WTC11 (cell line): ENCODE measurements at regions not wholly inside any gene's neighbourhood (a gene's known extent, or its start where the extent isn't known, plus 50 kb on each side); places are given as distances from the start of the nearest gene placed in this dataset.

Experiments
- ATAC-seq: fragments of 200-7000 bp; cut with Tn5 transposase; 2 replicates; pipeline ENCODE4 v1.10.0; 2021; ENCODE audit warnings: mild to moderate bottlenecking, moderate library complexity
- CTCF ChIA-PET: fragments of 300-600 bp; sonication (Branson Sonifier 250); formaldehyde crosslinking; loops from one replicate; lab custom pipeline; 2021; ENCODE audit warnings: antibody characterized with exemption; lab: Charles Lee
- POLR2A ChIA-PET: fragments of 350-600 bp; sonication (Branson Sonifier 250); formaldehyde crosslinking; loops from one replicate; lab custom pipeline; 2021; ENCODE audit warnings: antibody characterized with exemption; lab: Charles Lee
- DNase-seq: peaks from one replicate; pipeline ENCODE4 v3.0.0; 2021; ENCODE audit warnings: low spot score
- H3K27ac Mint-ChIP-seq: 2 replicates; pipeline ENCODE4 v1.8.0; 2021; ENCODE audit warnings: mixed read lengths
- H3K27me3 Mint-ChIP-seq: 2 replicates; pipeline ENCODE4 v1.8.0; 2021; ENCODE audit warnings: low read depth, mild to moderate bottlenecking, moderate library complexity, mixed read lengths
- H3K36me3 Mint-ChIP-seq: 2 replicates; pipeline ENCODE4 v1.8.0; 2021; ENCODE audit warnings: mixed read lengths
- H3K4me1 Mint-ChIP-seq: 2 replicates; pipeline ENCODE4 v1.8.0; 2022; ENCODE audit warnings: mixed read lengths
- H3K4me3 Mint-ChIP-seq: 2 replicates; pipeline ENCODE4 v1.8.0; 2021; ENCODE audit warnings: mild to moderate bottlenecking, moderate library complexity, mixed read lengths
- H3K9me3 Mint-ChIP-seq: 2 replicates; pipeline ENCODE4 v1.8.0; 2021; ENCODE audit warnings: mixed read lengths
- ATF3 ChIP-seq: sonication (generic); formaldehyde crosslinking; conservative IDR thresholded peaks from 2 replicates; pipeline ENCODE4 v1.8.1; 2022; ENCODE audit warnings: mild to moderate bottlenecking, missing genetic modification reagents
- EMX1 ChIP-seq: fragments of 250-450 bp; sonication (Bioruptor Pico); IDR thresholded peaks from 2 replicates; pipeline ENCODE4 v1.8.0; 2021; ENCODE audit warnings: mild to moderate bottlenecking
- ETV6 ChIP-seq: sonication (generic); formaldehyde crosslinking; IDR thresholded peaks from 2 replicates; pipeline ENCODE4 v1.8.1; 2022; ENCODE audit warnings: mild to moderate bottlenecking, missing genetic modification reagents
- FOXK1 ChIP-seq: sonication (generic); formaldehyde crosslinking; IDR thresholded peaks from 2 replicates; pipeline ENCODE4 v1.8.0; 2022; ENCODE audit warnings: mild to moderate bottlenecking, moderate library complexity, missing genetic modification reagents
- GRHL2 ChIP-seq: fragments of 250-450 bp; sonication (Bioruptor Pico); IDR thresholded peaks from 2 replicates; pipeline ENCODE4 v1.8.0; 2022; ENCODE audit warnings: mild to moderate bottlenecking, moderate library complexity; ENCODE audit not compliant: insufficient replicate concordance, severe bottlenecking
- KAT7 ChIP-seq: sonication (generic); formaldehyde crosslinking; IDR thresholded peaks from 2 replicates; pipeline ENCODE4 v1.8.1; 2023; ENCODE audit warnings: missing genetic modification reagents, mild to moderate bottlenecking, borderline replicate concordance
- MXD4 ChIP-seq: fragments of 250-450 bp; sonication (Bioruptor Pico); IDR thresholded peaks from 2 replicates; pipeline ENCODE4 v1.8.0; 2021; ENCODE audit warnings: mild to moderate bottlenecking, moderate library complexity, borderline replicate concordance
- NFYB ChIP-seq: sonication (generic); formaldehyde crosslinking; conservative IDR thresholded peaks from 2 replicates; pipeline ENCODE4 v1.8.0; 2022; ENCODE audit warnings: low read depth, missing genetic modification reagents
- NR3C1 ChIP-seq: sonication (generic); formaldehyde crosslinking; conservative IDR thresholded peaks from 2 replicates; pipeline ENCODE4 v1.8.1; 2023; ENCODE audit warnings: low read depth, mild to moderate bottlenecking, missing genetic modification reagents
- SMAD3 ChIP-seq: sonication (generic); formaldehyde crosslinking; IDR thresholded peaks from 2 replicates; pipeline ENCODE4 v1.8.0; 2022; ENCODE audit warnings: missing genetic modification reagents, mild to moderate bottlenecking, borderline replicate concordance
- TP53 ChIP-seq: sonication (generic); formaldehyde crosslinking; IDR thresholded peaks from 2 replicates; pipeline ENCODE4 v1.8.1; 2023; ENCODE audit warnings: mild to moderate bottlenecking, missing genetic modification reagents
- USF1 ChIP-seq: sonication (generic); formaldehyde crosslinking; IDR thresholded peaks from 2 replicates; pipeline ENCODE4 v1.8.0; 2022; ENCODE audit warnings: mild to moderate bottlenecking, missing genetic modification reagents
- ZBTB43 ChIP-seq: sonication (generic); formaldehyde crosslinking; IDR thresholded peaks from 2 replicates; pipeline ENCODE4 v1.8.1; 2023; ENCODE audit warnings: mild to moderate bottlenecking, missing genetic modification reagents
- ZNF219 ChIP-seq: sonication (generic); formaldehyde crosslinking; IDR thresholded peaks from 2 replicates; pipeline ENCODE4 v1.8.0; 2023; ENCODE audit warnings: missing genetic modification reagents, mild to moderate bottlenecking, borderline replicate concordance
- ZNF396 ChIP-seq: fragments of 250-450 bp; sonication (Bioruptor Pico); IDR thresholded peaks from 2 replicates; pipeline ENCODE4 v1.8.0; 2021; ENCODE audit warnings: mild to moderate bottlenecking, moderate library complexity, borderline replicate concordance
- ZNF671 ChIP-seq: fragments of 250-450 bp; sonication (Bioruptor Pico); IDR thresholded peaks from 2 replicates; pipeline ENCODE4 v1.8.0; 2021; ENCODE audit warnings: mild to moderate bottlenecking
- TF ChIP-seq, protein P1 (sequence below): fragments of 250-450 bp; sonication (Bioruptor Pico); conservative IDR thresholded peaks from 2 replicates; pipeline ENCODE4 v1.9.0; 2021; ENCODE audit warnings: mild to moderate bottlenecking
- TF ChIP-seq, protein P2 (sequence below): fragments of 250-450 bp; sonication (Bioruptor Pico); IDR thresholded peaks from 2 replicates; pipeline ENCODE4 v1.9.0; 2021; ENCODE audit warnings: mild to moderate bottlenecking, borderline replicate concordance

DNA sequence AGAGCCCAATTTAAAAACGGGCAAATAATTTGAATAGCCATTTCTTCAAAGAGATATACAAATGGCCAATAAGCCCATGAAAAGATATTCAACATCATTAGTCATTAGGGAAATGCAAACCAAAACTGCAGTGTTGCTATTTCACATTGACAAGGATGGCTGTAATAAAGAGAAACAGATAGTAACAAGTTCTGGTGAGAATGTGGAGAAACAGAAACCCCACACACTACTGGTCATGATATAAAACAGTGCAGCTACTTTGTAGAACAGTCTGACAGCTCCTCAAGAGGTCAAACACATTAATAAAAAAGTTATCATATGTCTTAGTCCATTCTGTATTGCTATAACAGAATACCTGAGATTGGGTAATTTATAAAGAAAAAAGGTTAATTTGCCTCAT lies 237.0 kb upstream of the GRAMD2B start:
- no peak for ATAC-seq
- CTCF ChIA-PET, result no interaction called here
- Mint-ChIP-seq H3K27me3 (peaks cover 49% of the 10 kb centered on the region), H3K4me3 (no peak overlapping the region), H3K4me1 (peaks cover 33% of the 10 kb centered on the region), H3K9me3 (peaks cover 22% of the 10 kb centered on the region), H3K27ac (no peak overlapping the region), H3K36me3 (peaks cover 12% of the 10 kb centered on the region)
- no peak for DNase-seq
- POLR2A ChIA-PET, result no interaction called here
- no peak for TF ChIP-seq FOXK1 (CRISPR knock-in tag)

DNA sequence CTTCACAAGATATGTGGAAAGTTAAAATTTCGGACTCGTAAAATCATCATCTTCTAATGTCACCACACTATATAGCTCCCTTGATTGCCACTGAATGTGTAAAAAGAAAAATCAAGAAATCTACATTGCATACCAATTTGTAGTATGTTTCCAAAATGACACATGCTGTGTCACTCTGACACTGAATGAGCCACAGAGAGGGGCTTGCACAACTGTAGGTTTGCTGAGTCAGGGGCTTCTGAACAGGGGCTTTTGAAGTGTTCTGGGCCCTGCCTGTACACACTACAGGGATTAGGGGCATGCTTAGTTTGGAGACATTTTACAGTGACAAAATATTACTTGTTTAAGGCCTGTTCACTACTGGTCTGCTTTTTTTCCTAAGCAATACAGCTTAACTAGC lies 234.4 kb upstream of the GRAMD2B start:
- H3K27ac Mint-ChIP-seq, result no peak overlapping the region
- no peak for ATAC-seq
- ChIA-PET POLR2A (no interaction called here), CTCF (no interaction called here)
- H3K4me3 Mint-ChIP-seq, result no peak overlapping the region
- peaks cover 71% of the 10 kb centered on the region for H3K27me3 Mint-ChIP-seq
- no peak for DNase-seq
- H3K4me1 Mint-ChIP-seq, result peaks cover 38% of the 10 kb centered on the region
- H3K9me3 Mint-ChIP-seq, result peaks cover 19% of the 10 kb centered on the region
- peaks cover 12% of the 10 kb centered on the region for H3K36me3 Mint-ChIP-seq
- TF ChIP-seq TP53 (CRISPR knock-in tag), result no peak
- TF ChIP-seq, protein P1, sequence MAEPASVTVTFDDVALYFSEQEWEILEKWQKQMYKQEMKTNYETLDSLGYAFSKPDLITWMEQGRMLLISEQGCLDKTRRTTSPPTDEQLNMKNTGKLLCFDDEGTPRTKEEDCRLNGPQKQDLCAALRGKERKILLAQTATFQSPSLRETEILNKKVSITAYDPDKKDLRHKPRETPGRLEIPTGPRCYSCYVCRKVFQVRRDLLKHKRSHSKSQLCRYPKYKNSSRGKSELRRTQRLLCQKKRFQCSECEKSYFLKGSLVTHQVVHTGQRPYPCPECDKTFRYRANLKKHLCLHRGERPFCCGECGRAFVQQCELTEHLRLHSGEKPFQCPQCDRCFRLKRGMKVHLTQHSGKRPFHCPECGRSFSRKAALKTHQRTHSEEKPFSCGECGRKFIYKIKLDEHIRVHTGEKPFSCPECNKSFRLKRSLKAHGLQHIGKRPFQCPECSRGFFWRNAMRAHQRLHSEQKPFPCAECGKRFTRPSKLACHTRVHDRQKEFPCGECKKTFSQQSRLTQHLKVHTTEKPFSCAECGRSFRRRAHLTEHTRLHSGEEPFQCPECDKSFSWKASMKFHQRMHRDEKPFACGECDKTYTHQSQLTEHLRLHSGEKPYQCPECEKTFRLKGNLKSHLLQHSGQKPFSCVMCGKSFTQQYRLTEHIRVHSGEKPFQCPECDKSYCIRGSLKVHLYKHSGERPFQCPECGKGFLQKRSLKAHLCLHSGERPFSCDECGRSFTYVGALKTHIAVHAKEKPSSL, result no peak
- no peak for TF ChIP-seq KAT7 (CRISPR knock-in tag)
- TF ChIP-seq ZNF671 (CRISPR knock-in tag), result no peak

DNA sequence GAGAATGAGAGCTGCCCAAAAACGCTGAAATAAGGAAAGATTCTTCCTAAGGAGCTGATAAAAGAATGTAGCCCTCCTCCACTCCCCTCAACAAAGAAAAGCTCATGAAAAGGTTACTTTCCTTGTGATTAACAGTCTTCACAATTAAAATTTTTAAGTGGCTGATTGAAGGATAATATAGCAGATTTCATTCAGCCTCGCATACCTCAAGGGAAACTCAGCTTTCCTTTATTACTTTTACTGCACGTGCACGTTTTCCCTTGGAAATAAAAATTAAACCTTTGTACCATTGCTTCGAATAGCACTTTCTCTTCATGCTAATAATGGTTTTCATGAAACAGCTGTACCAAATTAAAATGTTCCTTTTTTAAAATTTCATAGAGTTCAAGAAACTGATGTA lies 234.0 kb upstream of the GRAMD2B start:
- TF ChIP-seq ZBTB43 (CRISPR knock-in tag) (no peak), ETV6 (CRISPR knock-in tag) (no peak), ZNF219 (no peak), EMX1 (no peak), NFYB (CRISPR knock-in tag) (no peak), USF1 (CRISPR knock-in tag) (no peak), ATF3 (CRISPR knock-in tag) (no peak), SMAD3 (CRISPR knock-in tag) (no peak), GRHL2 (CRISPR knock-in tag) (no peak), MXD4 (CRISPR knock-in tag) (no peak), NR3C1 (CRISPR knock-in tag) (no peak), ZNF396 (CRISPR knock-in tag) (no peak)
- TF ChIP-seq, protein P2, sequence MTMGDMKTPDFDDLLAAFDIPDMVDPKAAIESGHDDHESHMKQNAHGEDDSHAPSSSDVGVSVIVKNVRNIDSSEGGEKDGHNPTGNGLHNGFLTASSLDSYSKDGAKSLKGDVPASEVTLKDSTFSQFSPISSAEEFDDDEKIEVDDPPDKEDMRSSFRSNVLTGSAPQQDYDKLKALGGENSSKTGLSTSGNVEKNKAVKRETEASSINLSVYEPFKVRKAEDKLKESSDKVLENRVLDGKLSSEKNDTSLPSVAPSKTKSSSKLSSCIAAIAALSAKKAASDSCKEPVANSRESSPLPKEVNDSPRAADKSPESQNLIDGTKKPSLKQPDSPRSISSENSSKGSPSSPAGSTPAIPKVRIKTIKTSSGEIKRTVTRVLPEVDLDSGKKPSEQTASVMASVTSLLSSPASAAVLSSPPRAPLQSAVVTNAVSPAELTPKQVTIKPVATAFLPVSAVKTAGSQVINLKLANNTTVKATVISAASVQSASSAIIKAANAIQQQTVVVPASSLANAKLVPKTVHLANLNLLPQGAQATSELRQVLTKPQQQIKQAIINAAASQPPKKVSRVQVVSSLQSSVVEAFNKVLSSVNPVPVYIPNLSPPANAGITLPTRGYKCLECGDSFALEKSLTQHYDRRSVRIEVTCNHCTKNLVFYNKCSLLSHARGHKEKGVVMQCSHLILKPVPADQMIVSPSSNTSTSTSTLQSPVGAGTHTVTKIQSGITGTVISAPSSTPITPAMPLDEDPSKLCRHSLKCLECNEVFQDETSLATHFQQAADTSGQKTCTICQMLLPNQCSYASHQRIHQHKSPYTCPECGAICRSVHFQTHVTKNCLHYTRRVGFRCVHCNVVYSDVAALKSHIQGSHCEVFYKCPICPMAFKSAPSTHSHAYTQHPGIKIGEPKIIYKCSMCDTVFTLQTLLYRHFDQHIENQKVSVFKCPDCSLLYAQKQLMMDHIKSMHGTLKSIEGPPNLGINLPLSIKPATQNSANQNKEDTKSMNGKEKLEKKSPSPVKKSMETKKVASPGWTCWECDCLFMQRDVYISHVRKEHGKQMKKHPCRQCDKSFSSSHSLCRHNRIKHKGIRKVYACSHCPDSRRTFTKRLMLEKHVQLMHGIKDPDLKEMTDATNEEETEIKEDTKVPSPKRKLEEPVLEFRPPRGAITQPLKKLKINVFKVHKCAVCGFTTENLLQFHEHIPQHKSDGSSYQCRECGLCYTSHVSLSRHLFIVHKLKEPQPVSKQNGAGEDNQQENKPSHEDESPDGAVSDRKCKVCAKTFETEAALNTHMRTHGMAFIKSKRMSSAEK (CRISPR knock-in tag), result no peak
- peaks cover 71% of the 10 kb centered on the region for H3K27me3 Mint-ChIP-seq
- DNase-seq (no peak), ATAC-seq (no peak)
- ChIA-PET POLR2A (no interaction called here), CTCF (no interaction called here)
- H3K4me3 Mint-ChIP-seq, result no peak overlapping the region
- H3K9me3 Mint-ChIP-seq, result peaks cover 19% of the 10 kb centered on the region
- no peak overlapping the region for H3K27ac Mint-ChIP-seq
- H3K4me1 Mint-ChIP-seq, result peaks cover 38% of the 10 kb centered on the region
- peaks cover 12% of the 10 kb centered on the region for H3K36me3 Mint-ChIP-seq
